WTC11 (cell line): ENCODE measurements at regions not wholly inside any gene's neighbourhood (a gene's known extent, or its start where the extent isn't known, plus 50 kb on each side); places are given as distances from the start of the nearest gene placed in this dataset.
A peak's percentile ranks its signal among the peaks of the same experiment; 100 is the strongest.
"Not testable (repeated sequence)": the region's sequence is repeated elsewhere in the genome, so short reads cannot be mapped to it uniquely, and the experiment has no call there.

ENCODE experiments used
- ATAC-seq: fragments of 200-7000 bp; cut with Tn5 transposase; 2 replicates; pipeline ENCODE4 v1.10.0; 2021; ENCODE audit warnings: mild to moderate bottlenecking, moderate library complexity
- CTCF ChIA-PET: fragments of 300-600 bp; sonication (Branson Sonifier 250); formaldehyde crosslinking; loops from one replicate; lab custom pipeline; 2021; ENCODE audit warnings: antibody characterized with exemption; lab: Charles Lee
- POLR2A ChIA-PET: fragments of 350-600 bp; sonication (Branson Sonifier 250); formaldehyde crosslinking; loops from one replicate; lab custom pipeline; 2021; ENCODE audit warnings: antibody characterized with exemption; lab: Charles Lee
- DNase-seq: peaks from one replicate; pipeline ENCODE4 v3.0.0; 2021; ENCODE audit warnings: low spot score
- H3K27ac Mint-ChIP-seq: 2 replicates; pipeline ENCODE4 v1.8.0; 2021; ENCODE audit warnings: mixed read lengths
- H3K27me3 Mint-ChIP-seq: 2 replicates; pipeline ENCODE4 v1.8.0; 2021; ENCODE audit warnings: low read depth, mild to moderate bottlenecking, moderate library complexity, mixed read lengths
- H3K36me3 Mint-ChIP-seq: 2 replicates; pipeline ENCODE4 v1.8.0; 2021; ENCODE audit warnings: mixed read lengths
- H3K4me1 Mint-ChIP-seq: 2 replicates; pipeline ENCODE4 v1.8.0; 2022; ENCODE audit warnings: mixed read lengths
- H3K4me3 Mint-ChIP-seq: 2 replicates; pipeline ENCODE4 v1.8.0; 2021; ENCODE audit warnings: mild to moderate bottlenecking, moderate library complexity, mixed read lengths
- H3K9me3 Mint-ChIP-seq: 2 replicates; pipeline ENCODE4 v1.8.0; 2021; ENCODE audit warnings: mixed read lengths
- ATF2 ChIP-seq: sonication (generic); formaldehyde crosslinking; IDR thresholded peaks from 2 replicates; pipeline ENCODE4 v1.8.1; 2022; ENCODE audit warnings: low read depth, missing genetic modification reagents, borderline replicate concordance
- E2F4 ChIP-seq: sonication (generic); formaldehyde crosslinking; IDR thresholded peaks from 2 replicates; pipeline ENCODE4 v1.8.1; 2022; ENCODE audit warnings: low read depth, mild to moderate bottlenecking, moderate library complexity, missing genetic modification reagents, borderline replicate concordance
- ESRRA ChIP-seq: sonication (generic); formaldehyde crosslinking; IDR thresholded peaks from 2 replicates; pipeline ENCODE4 v1.8.1; 2022; ENCODE audit warnings: mild to moderate bottlenecking, missing genetic modification reagents, borderline replicate concordance
- GTF2I ChIP-seq: fragments of 250-450 bp; sonication (Bioruptor Pico); conservative IDR thresholded peaks from 2 replicates; pipeline ENCODE4 v1.4.0; 2021; ENCODE audit warnings: mild to moderate bottlenecking
- IRF1 ChIP-seq: sonication (generic); formaldehyde crosslinking; IDR thresholded peaks from 2 replicates; pipeline ENCODE4 v1.8.0; 2023; ENCODE audit warnings: missing genetic modification reagents
- MLX ChIP-seq: sonication (generic); formaldehyde crosslinking; IDR thresholded peaks from 2 replicates; pipeline ENCODE4 v1.8.1; 2023; ENCODE audit warnings: mild to moderate bottlenecking, missing genetic modification reagents, moderate library complexity
- NFATC4 ChIP-seq: fragments of 250-450 bp; sonication (Bioruptor Pico); IDR thresholded peaks from 2 replicates; pipeline ENCODE4 v1.9.0; 2021; ENCODE audit warnings: mild to moderate bottlenecking
- NFE2L1 ChIP-seq: sonication (generic); formaldehyde crosslinking; IDR thresholded peaks from 2 replicates; pipeline ENCODE4 v1.8.1; 2023; ENCODE audit warnings: missing genetic modification reagents
- NFYB ChIP-seq: sonication (generic); formaldehyde crosslinking; conservative IDR thresholded peaks from 2 replicates; pipeline ENCODE4 v1.8.0; 2022; ENCODE audit warnings: low read depth, missing genetic modification reagents
- PRRX2 ChIP-seq: fragments of 250-450 bp; sonication (Bioruptor Pico); IDR thresholded peaks from 2 replicates; pipeline ENCODE4 v1.8.0; 2021; ENCODE audit warnings: mild to moderate bottlenecking
- SP1 ChIP-seq: sonication (generic); formaldehyde crosslinking; conservative IDR thresholded peaks from 2 replicates; pipeline ENCODE4 v1.8.1; 2022; ENCODE audit warnings: missing genetic modification reagents
- TP53 ChIP-seq: sonication (generic); formaldehyde crosslinking; IDR thresholded peaks from 2 replicates; pipeline ENCODE4 v1.8.1; 2023; ENCODE audit warnings: mild to moderate bottlenecking, missing genetic modification reagents
- USF1 ChIP-seq: sonication (generic); formaldehyde crosslinking; IDR thresholded peaks from 2 replicates; pipeline ENCODE4 v1.8.0; 2022; ENCODE audit warnings: mild to moderate bottlenecking, missing genetic modification reagents

- TF ChIP-seq TP53 (no peak), IRF1 (CRISPR knock-in tag) (no peak), E2F4 (CRISPR knock-in tag) (no peak), NFYB (no peak)
Measured at GRCh38 chr14:26286081-26286912, 311.5 kb downstream of the NOVA1 start (continued).

GRCh38 chr14:26282578-26282977 is 315.3 kb downstream of the NOVA1 start:
- H3K4me1 Mint-ChIP-seq, result peaks cover 34% of the 10 kb centered on the region
- H3K36me3 Mint-ChIP-seq, result no peaks in the 10 kb centered on the region
- CTCF ChIA-PET, result interaction anchor here (0.6 to 1.3 kb wide), 2 partner anchors 119 to 435 kb away, joined by 3 read pairs; no protein-coding TSS in a partner anchor
- no peak overlapping the region for H3K4me3 Mint-ChIP-seq
- peak; percentile 22; the same call in 1 of the 2 replicates for ATAC-seq
- POLR2A ChIA-PET, result no interaction called here
- no peaks in the 10 kb centered on the region for H3K9me3 Mint-ChIP-seq
- H3K27ac Mint-ChIP-seq, result no peak overlapping the region
- no peak for DNase-seq
- TF ChIP-seq GTF2I (CRISPR knock-in tag) (no peak), NFATC4 (no peak), USF1 (no peak), ESRRA (CRISPR knock-in tag) (no peak), ATF2 (CRISPR knock-in tag) (no peak), MLX (CRISPR knock-in tag) (no peak), SP1 (CRISPR knock-in tag) (no peak), PRRX2 (CRISPR knock-in tag) (no peak)
- H3K27me3 Mint-ChIP-seq, result no peaks in the 10 kb centered on the region

GRCh38 chr14:26282011-26282410 is 315.8 kb downstream of the NOVA1 start:
- H3K36me3 Mint-ChIP-seq, H3K9me3 Mint-ChIP-seq, POLR2A ChIA-PET, DNase-seq, H3K4me3 Mint-ChIP-seq, H3K27me3 Mint-ChIP-seq, ATAC-seq: not testable (repeated sequence)
- Mint-ChIP-seq H3K27ac (peak overlapping the region; percentile 79), H3K4me1 (peaks cover 34% of the 10 kb centered on the region)
- CTCF ChIA-PET, result interaction anchor here (0.6 to 1.3 kb wide), 2 partner anchors 118 to 434 kb away, joined by 3 read pairs; no protein-coding TSS in a partner anchor

GRCh38 chr14:26281280-26281998 is 316.4 kb downstream of the NOVA1 start:
- no peaks in the 10 kb centered on the region for H3K36me3 Mint-ChIP-seq
- TF ChIP-seq NFE2L1 (peak; percentile 70), PRRX2 (CRISPR knock-in tag) (no peak)
- TF ChIP-seq, all 79 proteins: peak for 1
- H3K9me3 Mint-ChIP-seq, result no peaks in the 10 kb centered on the region
- ATAC-seq, result peak; percentile 35; the same call in 1 of the 2 replicates
- DNase-seq, result no peak
- peaks cover 37% of the 10 kb centered on the region for H3K4me1 Mint-ChIP-seq
- ChIA-PET CTCF (no interaction called here), POLR2A (no interaction called here)
- no peaks in the 10 kb centered on the region for H3K27me3 Mint-ChIP-seq
- H3K4me3 Mint-ChIP-seq, result no peak overlapping the region
- peak overlapping the region; percentile 79 for H3K27ac Mint-ChIP-seq
